ENCODE measurements at regions not wholly inside any gene's neighbourhood (a gene's known extent, or its start where the extent isn't known, plus 50 kb on each side); places are given as distances from the start of the nearest gene placed in this dataset.

DNA sequence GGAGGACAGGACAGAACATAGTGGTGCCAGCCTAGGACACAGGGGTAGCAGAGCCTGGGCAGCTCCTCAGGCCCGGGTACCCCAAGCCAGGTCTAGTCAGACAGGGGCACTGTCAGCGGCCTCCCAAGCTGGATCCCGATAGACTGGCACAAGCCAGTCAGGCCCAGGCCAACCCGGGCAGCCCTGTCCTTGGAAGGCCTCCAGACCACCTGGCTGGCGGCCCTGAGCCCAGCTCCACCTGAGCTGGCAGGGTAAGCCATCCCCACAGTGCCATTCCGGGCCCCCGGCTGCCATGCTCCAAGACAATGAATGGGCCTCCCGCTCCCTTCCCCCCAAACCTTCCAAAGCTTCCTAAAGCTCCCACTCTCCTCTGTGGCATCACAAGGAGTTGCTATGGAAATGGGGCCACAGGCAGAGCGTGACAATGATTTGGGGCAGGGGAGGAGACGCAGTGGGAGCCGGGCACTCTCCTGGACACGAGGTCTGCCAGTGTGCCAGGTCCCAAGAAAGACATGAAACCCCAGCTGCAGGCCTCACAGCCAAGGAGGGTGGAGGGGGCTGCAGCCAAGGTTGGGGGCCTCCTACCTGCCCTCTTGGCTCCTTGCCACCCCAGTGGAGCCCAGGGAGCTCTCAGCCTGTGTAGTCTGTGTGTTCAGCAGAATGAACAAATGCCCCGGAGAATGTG is 165.6 kb upstream of the LINGO1 start:
- no peak for DNase-seq (ENCODE audit: low read depth)

- DNase-seq (ENCODE audit: low read depth): no peak
These were observed 164.6 kb upstream of the LINGO1 start for GRCh38 chr15:77797270-77797669.

GRCh38 chr15:77796046-77796729 is 163.5 kb upstream of the LINGO1 start:
- DNase-seq (ENCODE audit: low read depth): no peak

- no peak for DNase-seq (ENCODE audit: low read depth)
These were observed 162.7 kb upstream of the LINGO1 start for GRCh38 chr15:77795446-77795845.

- DNase-seq (ENCODE audit: low read depth): no peak
These were observed 159.2 kb upstream of the LINGO1 start for GRCh38 chr15:77791941-77792340.

- DNase-seq (ENCODE audit: low read depth): no peak
These were observed 157.8 kb upstream of the LINGO1 start for GRCh38 chr15:77790481-77790880.

DNA sequence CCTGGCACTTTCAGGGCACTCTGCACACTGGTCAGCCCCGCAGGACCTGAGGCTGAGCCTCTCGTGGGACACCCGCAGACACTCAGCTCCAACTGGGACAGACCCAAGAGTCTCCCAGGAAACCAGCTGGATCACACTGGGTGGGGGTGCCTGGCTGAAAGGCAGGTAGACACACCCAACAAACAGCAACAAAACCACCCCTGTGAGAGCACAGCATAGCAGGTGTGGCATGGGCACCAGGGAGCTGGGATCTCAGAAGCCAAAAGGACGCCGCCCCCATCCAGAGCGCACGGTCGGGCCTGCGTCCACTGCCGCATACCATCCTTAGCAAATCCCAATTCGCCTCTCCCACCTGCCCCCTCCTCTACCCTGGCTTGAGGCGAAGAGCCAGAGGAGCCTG is 154.2 kb upstream of the LINGO1 start:
- no peak for DNase-seq (ENCODE audit: low read depth)

GRCh38 chr15:77786181-77786890 is 153.6 kb upstream of the LINGO1 start:
- no peak for DNase-seq (ENCODE audit: low read depth)

GRCh38 chr15:77784361-77785292 is 151.9 kb upstream of the LINGO1 start:
- peak; percentile 20 for DNase-seq (ENCODE audit: low read depth)

DNA sequence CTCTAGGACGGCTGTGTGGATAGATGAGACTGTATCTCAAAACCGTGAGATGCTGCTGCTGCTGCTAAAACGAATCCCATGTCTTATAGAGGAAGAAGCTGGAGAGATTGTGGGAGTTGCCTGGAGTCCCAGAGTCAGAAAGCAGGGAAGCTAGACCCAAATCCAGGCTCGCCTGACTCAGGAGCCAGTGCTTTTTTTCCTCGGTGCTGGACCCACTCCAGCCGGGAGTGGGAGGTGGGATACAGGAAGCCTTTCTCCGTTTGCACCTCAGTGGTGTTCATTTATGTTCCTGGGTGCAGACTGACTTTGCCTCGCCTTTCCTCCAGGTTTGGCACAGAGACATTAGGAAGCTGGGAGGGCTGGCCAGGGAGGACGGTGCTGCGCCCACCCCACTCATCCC is 150.9 kb upstream of the LINGO1 start:
- DNase-seq (ENCODE audit: low read depth): no peak

- no peak for DNase-seq (ENCODE audit: low read depth)
These were observed 150.0 kb upstream of the LINGO1 start for GRCh38 chr15:77782691-77783090.

- no peak for DNase-seq (ENCODE audit: low read depth)
These were observed 149.2 kb upstream of the LINGO1 start for GRCh38 chr15:77781946-77782240.

GRCh38 chr15:77781151-77781945 is 148.6 kb upstream of the LINGO1 start:
- no peak for DNase-seq (ENCODE audit: low read depth)

- no peak for DNase-seq (ENCODE audit: low read depth)
These were observed 146.1 kb upstream of the LINGO1 start for GRCh38 chr15:77778802-77779201.

GRCh38 chr15:77775837-77776236 is 143.1 kb upstream of the LINGO1 start:
- no peak for DNase-seq (ENCODE audit: low read depth)

DNA sequence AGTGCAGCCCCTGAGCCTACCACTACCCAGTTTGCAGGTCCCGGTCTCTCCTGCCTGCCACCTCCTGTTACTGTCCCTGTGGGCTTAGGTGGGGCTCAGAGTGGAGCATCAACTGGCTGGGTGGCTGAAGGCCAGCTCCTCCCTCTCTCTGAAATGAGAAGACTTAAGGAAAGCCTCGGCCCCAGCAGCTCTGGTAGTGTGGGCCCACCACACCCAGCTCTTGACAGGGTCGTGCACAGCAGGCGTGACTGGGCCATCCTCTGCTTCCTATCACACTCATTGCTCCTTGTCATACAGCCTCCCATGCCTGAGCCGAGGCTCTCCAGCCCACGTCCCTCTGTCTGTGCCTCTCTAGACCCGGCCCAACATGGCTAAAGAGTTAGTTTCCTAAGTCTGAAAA is 142.7 kb upstream of the LINGO1 start:
- DNase-seq (ENCODE audit: low read depth): no peak

- DNase-seq (ENCODE audit: low read depth): no peak
These were observed 141.6 kb upstream of the LINGO1 start for GRCh38 chr15:77774350-77774749.

DNA sequence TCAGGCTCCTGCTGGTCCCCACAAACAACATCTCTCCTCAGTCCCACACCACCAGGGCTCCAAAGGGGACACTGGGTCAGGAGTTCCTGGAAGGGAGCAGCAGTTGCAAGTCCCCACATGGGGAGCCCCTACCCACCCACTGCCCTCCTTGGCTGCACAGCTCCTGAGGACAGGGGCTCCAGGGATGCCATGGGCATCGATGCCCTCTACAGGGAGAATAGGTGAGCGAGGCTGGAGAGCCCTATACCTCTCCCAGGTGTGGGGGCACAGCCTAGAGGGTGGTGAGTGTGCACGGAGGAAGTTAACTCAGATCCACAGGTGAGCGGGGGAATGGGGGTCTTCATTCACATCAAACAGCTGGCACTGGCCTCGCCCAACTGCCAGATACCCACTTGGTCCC is 141.2 kb upstream of the LINGO1 start:
- no peak for DNase-seq (ENCODE audit: low read depth)

DNA sequence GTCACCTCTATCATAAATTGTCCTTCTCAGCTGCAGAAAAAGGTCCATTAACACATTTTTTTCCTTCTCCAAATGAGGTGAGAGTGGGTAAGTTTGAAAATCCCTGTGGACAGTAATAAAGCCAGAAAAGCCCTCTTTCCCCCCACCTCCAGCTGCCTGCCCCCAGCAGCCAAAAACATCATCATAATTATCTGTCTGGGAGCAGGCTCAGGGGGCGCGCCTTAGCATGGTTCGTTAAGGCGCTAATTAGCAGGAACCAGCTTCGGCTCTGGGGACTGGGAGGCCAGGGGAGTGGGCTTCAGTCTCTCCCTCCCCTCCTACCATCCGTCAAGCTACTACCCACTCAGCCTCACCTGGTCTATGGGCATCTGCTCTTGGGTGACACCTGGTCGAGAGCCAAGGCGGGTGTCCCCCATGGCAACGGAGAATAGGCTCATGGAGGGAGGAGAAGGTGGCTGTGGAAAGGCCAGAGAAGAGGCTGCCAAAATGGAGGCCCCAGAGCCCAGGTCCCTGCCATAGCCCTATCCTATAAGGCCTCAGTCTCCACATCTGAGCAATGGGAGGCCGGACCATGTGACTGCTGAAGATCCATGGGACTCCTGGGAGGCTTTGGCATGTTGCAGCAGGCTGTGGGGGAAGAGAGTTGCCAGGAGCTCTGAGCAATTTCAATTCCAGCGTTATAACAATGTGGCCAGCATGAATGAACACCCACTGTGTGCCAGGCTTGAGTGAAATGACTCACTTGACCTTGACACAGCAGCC is 140.1 kb upstream of the LINGO1 start:
- DNase-seq (ENCODE audit: low read depth): no peak

- DNase-seq (ENCODE audit: low read depth): no peak
These were observed 138.9 kb upstream of the LINGO1 start for GRCh38 chr15:77771616-77772015.
